ENCODE measurements at regions not wholly inside any gene's neighbourhood (a gene's known extent, or its start where the extent isn't known, plus 50 kb on each side); places are given as distances from the start of the nearest gene placed in this dataset.
"Not testable (repeated sequence)": the region's sequence is repeated elsewhere in the genome, so short reads cannot be mapped to it uniquely, and the experiment has no call there.

DNA sequence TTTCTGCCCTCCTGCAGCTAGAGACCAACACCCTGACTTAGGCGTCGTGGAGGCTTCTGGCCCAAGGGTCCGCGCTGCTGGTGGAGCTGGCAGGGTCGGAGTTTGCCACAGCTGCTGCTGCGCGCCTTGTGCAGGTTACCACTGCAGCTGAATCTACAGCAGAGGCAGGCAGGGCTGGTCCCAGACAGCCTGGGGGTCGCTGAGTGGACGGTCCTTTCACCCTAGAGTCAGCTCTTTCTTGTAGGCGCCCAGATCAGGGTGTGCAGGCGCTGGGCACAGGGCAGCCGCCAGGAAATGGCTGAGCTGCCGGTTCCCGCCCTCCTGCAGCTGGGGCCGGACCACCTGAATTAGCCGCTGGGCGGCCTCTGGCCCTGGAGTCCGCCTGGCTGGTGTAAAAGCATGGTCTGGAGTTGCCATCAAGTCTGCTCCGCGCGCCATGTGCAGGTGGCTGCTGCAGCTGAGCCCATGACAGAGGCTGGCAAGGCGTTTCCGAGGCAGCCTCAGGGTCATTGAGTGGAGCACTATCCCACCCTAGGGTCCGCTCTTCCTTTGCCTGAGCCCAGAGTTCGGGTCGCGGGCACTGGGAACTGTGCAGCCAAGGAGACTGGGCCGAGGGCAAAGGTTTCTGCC lies 144.3 kb downstream of the CCDC74A start:
- not testable (repeated sequence) for DNase-seq (ENCODE audit: low read depth in 3 of 3)

DNA sequence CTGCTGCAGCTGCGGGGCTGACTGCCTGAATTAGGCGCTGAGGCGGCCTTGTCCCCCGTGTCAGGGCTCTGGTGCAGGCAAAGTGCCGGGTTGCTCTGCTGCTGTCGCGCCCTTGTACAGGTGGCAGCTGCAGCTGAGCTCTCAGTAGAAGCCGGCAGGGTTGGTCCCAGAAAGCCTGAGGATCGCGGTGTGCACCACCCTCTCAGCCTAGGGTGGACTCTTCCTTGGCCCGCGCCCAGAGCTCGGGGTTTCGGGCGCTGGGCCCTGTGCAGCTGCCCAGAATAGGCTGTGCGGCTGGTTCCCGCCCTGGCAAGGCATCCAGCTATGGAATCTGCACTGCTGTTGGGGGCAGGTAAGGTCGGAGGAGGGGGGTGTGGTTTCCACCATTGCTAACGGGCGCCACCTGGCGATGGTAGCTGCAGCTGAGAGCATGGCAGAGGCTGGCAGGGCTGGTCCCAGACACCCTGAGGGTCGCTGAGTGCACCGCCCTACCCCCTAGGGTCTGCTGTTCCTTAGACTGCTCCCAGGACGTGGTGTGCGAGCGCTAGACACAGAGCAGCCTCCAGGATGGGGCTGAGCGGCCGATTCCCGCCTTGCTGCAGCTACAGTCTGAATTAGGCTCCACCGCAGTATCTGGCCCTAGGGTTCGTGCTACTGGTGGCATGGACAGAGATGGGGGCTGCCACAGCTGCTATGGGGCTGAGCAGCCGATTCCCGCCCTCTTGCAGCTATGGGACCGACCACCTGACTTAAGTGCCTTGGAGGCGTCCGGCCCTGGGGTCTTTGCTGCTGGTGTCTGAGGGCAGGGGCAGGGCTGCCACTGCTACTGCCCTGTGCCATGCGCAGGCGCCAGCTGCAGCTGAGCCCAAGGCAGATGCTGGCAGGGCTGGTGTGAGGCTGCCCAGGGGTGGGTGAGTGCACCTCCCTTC lies 145.0 kb downstream of the CCDC74A start:
- DNase-seq (ENCODE audit: low read depth in 3 of 3), result peak; percentile 27 to 44 (median 34)

DNA sequence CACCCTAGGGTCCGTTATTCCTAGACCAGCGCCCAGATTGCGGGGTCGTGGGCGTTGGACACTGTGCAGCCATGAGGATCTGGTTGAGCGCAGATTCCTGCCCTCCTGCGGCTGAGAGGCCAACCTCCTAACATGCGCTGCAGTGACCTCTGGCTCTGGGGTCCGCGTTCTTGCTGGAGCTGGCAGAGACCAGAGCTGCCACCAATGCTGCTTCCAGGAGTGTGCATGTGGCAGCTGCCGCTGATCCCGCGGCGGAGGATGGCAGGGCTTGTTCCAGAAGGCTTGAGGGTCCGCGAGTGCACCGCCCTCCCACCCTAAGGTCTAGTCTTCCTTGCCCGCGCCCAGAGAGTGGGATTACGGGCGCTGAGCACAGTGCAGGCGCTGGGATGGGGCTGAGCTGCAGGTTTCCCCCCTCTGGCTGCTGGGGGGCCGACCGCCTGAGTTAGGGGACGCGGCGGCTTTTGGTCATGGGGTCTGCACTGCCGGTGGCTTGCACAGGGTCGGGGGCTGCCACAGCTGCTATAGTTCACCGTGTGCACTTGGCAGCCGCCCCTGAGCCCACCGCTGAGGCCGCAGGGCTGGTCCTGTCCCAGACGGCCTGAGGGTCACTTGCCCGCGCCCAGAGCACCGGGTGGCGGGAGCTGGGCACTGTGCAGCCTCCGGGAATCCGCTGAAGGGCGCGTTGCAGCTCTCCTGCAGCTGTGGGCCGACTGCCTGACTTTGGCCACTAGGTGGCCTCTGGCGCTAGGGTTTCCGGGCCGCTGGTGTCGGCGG lies 145.9 kb downstream of the CCDC74A start:
- peak; percentile 37 to 39 (median 38) for DNase-seq (ENCODE audit: low read depth in 3 of 3)

GRCh38 chr2:131674174-131674507 lies 146.5 kb downstream of the CCDC74A start:
- DNase-seq (ENCODE audit: low read depth in 3 of 3), result no peak

- not testable (repeated sequence) for DNase-seq (ENCODE audit: low read depth in 3 of 3)
Measured at GRCh38 chr2:131681611-131682121, 154.0 kb downstream of the CCDC74A start.

DNA sequence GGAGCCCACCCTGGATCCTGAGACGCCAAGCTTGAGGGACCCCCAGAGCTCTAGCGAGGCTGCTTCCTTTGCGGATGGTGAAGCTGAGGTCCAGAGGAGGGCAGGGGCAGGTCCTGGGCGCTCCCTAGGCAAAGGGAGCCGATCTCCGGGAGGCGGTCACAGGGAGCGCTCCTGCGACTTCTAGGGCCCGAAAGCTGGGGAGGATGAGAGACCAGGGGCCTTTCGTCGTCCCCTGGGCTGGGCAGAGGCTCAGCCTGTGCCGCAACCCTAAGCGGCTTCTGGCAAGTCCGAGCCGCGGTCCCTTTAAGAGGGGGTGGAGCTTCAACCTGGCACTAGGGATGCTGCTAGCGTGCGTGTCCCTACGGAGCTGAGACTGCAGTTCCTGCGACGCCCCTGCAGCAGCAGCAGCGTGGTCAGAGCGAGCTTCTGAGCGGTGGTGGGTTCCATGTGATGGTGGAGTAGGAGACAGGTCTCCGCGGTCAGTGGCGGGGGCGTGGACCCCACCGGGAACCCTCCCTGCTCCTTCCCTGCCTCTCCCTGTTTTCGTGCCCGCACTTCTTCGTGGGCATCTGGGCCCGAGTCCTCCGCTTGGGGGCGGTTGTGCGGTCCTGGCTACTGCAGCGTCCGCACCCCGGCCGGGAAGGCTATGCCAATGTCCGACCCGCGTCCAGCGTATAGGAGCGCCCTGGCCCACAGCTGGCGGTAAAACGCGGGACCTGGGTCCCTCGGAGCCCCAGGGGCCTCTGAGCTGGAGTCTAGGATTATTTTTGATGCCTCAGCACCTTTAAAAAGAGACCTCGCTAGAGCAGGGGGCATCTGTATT lies 154.6 kb downstream of the CCDC74A start:
- DNase-seq (ENCODE audit: low read depth in 3 of 3), result peak; percentile 38 to 58 (median 52)

DNA sequence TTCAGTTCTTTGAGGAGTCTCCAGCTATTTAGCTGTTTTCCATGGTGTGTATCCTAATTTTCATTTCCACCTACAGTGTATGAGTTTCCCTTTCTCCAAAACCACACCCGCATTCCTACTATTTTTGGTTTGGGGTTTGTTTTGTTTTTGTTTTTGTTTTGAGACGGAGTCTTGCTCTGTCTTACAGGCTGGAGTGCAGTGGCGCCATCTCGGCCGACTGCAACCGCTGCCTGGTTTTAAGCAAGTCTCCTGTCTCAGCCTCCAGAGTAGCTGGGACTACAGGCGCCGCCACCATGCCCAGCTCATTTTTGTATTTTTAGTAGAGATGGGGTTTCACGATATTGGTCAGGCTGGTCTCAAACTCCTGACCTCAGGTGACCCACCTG lies 155.2 kb downstream of the CCDC74A start:
- not testable (repeated sequence) for DNase-seq (ENCODE audit: low read depth in 3 of 3)

DNA sequence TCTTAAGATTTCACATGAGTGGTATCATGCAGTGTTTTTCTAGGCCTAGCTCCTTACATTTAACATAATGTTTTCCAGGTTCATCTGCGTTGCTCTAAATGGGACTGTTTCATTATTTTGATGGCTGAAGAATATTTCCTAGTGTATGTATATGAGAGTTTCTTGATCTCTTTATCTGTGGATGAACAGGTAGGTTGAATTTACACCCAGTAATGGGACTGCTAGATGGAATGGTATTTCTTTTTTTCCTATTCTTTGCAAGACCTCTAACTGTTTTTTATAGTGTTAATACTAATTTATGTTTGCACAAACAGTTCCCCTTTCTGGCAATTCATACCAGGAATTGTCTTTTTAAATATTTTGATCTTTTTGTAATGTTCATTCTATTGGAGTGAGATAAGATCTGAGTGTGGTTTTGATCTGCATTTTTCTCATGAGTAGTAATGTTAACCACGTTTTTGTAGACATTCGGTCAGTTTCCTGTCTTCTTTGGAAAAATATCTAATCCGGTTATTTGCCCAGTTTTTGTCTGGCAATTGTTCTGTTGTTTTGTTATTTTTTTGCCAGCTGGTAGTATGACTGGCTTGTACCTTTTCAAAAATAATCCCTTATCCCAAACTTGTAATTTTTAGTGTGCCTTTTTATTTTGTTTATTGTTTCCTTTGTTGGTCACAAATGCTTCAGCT lies 157.1 kb downstream of the CCDC74A start:
- not testable (repeated sequence) for DNase-seq (ENCODE audit: low read depth in 3 of 3)

DNA sequence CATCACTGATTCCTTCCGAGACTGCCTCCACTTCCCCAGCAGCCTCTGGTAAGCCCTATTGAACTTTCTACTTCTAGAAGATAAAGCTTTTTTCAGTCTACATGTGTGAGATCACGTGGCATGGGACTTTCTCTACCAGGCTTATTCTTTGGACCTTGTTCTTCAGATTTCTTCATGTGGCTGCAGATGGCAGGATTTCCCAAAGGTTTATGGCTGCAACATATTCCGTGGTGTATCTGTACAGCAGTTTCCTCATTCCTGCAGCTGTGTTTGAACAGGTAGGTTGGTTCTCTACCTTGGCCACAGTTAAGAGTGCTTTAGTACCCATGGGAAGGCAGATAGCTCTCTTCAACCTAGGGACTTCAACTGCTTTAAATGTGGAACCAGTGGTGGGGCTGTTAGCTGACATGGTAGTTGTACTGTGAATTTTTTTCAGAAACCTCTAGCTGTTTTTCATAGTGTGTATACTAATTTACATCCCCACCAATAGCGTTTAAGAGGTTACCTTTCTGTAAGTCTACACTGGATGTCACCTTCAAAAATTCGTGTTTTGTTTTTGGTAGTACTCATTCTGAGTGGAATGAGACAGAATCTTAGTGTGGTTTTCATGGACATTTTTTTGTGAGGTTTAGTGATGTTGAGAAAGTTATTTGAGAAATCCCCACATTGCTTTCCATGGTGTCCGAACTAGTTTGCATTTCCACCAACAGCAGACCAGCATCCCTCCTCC lies 158.6 kb downstream of the CCDC74A start:
- DNase-seq (ENCODE audit: low read depth in 3 of 3), result not testable (repeated sequence)

GRCh38 chr2:131686894-131687238 lies 159.2 kb downstream of the CCDC74A start:
- not testable (repeated sequence) for DNase-seq (ENCODE audit: low read depth in 3 of 3)

- DNase-seq (ENCODE audit: low read depth in 3 of 3), result not testable (repeated sequence)
Measured at GRCh38 chr2:131689066-131689465, 161.4 kb downstream of the CCDC74A start.

DNA sequence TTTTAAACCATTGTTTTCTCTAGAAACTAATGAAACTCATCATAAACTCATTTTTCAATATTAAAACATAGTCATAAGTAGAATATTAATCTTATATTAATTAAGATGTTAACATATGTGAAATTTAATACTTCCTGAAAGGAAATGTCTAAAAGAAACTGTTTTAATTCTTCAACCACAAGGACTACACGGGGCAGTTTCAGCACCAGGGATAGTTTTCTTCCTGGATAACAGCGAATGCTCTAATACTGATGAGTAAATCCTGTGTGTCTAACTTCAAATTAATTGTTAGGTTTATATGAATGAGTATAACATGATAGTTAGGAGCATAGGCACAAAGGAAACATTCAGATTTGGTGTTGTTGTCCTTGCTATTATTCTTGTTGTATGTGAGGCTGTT lies 183.6 kb downstream of the CCDC74A start:
- DNase-seq (ENCODE audit: low read depth in 3 of 3), result not testable (repeated sequence)

DNA sequence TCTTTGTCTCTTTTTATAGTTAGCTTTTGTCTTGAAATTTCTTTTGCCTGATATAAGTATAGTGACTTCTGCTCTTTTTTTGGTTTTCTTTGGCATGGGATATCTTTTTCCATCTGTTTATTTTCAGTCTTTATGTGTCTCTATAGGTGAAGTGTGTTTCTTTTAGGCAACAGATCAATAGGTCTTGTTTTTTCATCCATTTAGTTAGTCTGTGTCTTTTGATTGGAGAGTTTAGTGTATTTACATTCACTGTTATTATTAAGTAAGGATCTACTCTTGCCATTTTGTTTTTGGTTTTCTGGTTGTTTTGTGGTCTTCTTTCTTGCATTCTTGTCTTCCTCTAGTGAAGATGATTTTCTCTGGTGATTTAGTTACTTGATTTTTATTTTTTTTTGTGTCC lies 190.2 kb downstream of the CCDC74A start:
- not testable (repeated sequence) for DNase-seq (ENCODE audit: low read depth in 3 of 3)

- DNase-seq (ENCODE audit: low read depth in 3 of 3), result not testable (repeated sequence)
Measured at GRCh38 chr2:131721163-131721562, 193.5 kb downstream of the CCDC74A start.

DNA sequence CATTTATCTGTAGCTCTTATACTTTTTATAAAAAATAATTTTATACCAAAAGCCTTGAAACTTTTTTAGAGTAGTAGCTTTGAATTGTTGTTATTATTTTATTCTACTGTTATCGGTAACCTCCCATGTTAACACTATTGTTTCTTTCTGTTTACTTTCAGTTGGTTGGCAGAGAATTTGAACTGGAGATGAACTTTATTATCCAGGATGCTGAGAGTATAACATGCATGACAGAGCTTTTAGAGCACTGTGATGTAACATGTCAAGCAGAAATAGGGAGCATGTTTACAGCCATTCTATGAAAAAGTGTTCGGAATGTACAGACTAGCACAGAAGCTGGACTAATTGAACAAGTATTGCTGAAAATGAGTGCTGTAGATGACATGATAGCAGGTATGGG lies 194.6 kb downstream of the CCDC74A start:
- DNase-seq (ENCODE audit: low read depth in 3 of 3), result not testable (repeated sequence)

DNA sequence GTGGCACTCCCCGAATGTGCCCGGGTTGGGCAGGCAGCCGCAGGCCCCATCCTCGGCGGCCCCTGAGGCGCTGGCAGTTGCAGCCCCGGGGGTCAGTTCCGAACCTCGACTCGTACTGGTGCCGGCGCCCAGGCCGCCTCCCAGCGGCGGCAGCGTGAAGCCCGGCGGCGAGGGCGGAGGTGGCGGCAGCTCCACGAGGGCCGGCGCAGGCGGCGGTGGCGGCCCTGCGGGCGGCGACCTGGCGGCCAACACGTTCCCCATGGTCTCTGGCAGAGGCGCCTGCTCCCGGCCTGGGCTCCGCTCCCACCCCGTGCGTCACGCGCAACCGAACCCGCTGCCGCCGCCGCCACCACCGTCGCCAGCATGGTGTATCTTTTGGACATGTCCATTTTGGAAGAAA lies 196.3 kb downstream of the CCDC74A start:
- DNase-seq (ENCODE audit: low read depth in 3 of 3), result no peak

- DNase-seq (ENCODE audit: low read depth in 3 of 3), result not testable (repeated sequence)
Measured at GRCh38 chr2:131728451-131728850, 200.8 kb downstream of the CCDC74A start.

DNA sequence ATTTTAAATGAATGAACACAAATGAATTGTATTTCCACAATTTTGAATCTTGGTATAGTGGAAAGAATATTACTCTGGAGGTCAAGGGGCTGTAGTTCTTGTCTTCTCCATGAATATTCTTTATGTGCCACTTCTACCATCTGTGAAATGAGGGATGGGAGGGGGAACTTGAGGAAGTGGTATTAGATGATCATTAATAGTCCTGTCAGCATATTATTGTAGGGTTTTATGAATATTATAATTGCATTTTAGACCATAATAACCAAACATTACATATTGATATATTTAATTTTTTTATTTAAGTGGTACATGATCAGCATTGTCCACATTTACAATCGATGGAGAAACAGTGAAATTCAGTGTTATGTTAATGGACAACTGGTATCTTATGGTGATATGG lies 205.8 kb downstream of the CCDC74A start:
- not testable (repeated sequence) for DNase-seq (ENCODE audit: low read depth in 3 of 3)

- not testable (repeated sequence) for DNase-seq (ENCODE audit: low read depth in 3 of 3)
Measured at GRCh38 chr2:131736406-131736805, 208.7 kb downstream of the CCDC74A start.

GRCh38 chr2:131738533-131738932 lies 210.8 kb downstream of the CCDC74A start:
- DNase-seq (ENCODE audit: low read depth in 3 of 3), result not testable (repeated sequence)
